Panc1 (cell line): ENCODE measurements at regions not wholly inside any gene's neighbourhood (a gene's known extent, or its start where the extent isn't known, plus 50 kb on each side); places are given as distances from the start of the nearest gene placed in this dataset.

Experiments
- ATAC-seq: fragments of 200-7000 bp; cut with Tn5 transposase; 2 replicates; pipeline ENCODE4 v1.9.1; 2020; ENCODE audit warnings: mild to moderate bottlenecking, moderate library complexity
- BruUV-seq: library from RNA; stranded (reverse); fragments of 400-500 nt; replicated peaks from 2 replicates; lab custom pipeline; 2021; lab: Mats Ljungman, UMichigan
- CTCF ChIA-PET: fragments of 300-600 bp; sonication (Branson Sonifier 250); formaldehyde crosslinking; loops from one replicate; lab custom pipeline; 2022; ENCODE audit warnings: antibody characterized with exemption; lab: Charles Lee
- POLR2A ChIA-PET: fragments of 300-600 bp; sonication (Branson Sonifier 250); formaldehyde crosslinking; loops from one replicate; lab custom pipeline; 2022; ENCODE audit warnings: antibody characterized with exemption; lab: Charles Lee
- DNase-seq: peaks from one replicate; pipeline ENCODE4 v3.0.0-alpha.2; 2010; ENCODE audit warnings: low read depth, low spot score
- H3K27ac ChIP-seq: 2 replicates; pipeline ENCODE4 v1.5.1; 2011; ENCODE audit warnings: mild to moderate bottlenecking, low read length, inconsistent platforms
- H3K27me3 ChIP-seq: fragments of 200-500 bp; sonication (Bioruptor generic); 2 replicates; pipeline ENCODE4 v1.6.0; 2014; ENCODE audit warnings: low read length, inconsistent platforms; ENCODE audit not compliant: control insufficient read depth, insufficient read depth
- H3K36me3 ChIP-seq: fragments of 200-500 bp; sonication (Bioruptor generic); 2 replicates; pipeline ENCODE4 v1.5.1; 2014; ENCODE audit warnings: inconsistent platforms, mild to moderate bottlenecking, low read length, moderate library complexity; ENCODE audit not compliant: control insufficient read depth, insufficient read depth
- H3K4me1 ChIP-seq: 2 replicates; pipeline ENCODE4 v1.5.1; 2011; ENCODE audit warnings: inconsistent platforms, mild to moderate bottlenecking, low read length, moderate library complexity; ENCODE audit not compliant: control insufficient read depth, insufficient read depth
- H3K4me3 ChIP-seq, 2 experiments: 2 replicates each; pipeline ENCODE4 v1.5.1; 2011 to 2012; ENCODE audit warnings: low read depth in 2 of 2, low read length in 2 of 2, mild to moderate bottlenecking in 2 of 2, inconsistent platforms in 1 of 2, moderate library complexity in 1 of 2
- H3K9me3 ChIP-seq: fragments of 200-500 bp; sonication (Bioruptor generic); 2 replicates; pipeline ENCODE4 v1.5.1; 2014; ENCODE audit warnings: low read depth, mild to moderate bottlenecking, inconsistent platforms, low read length, moderate library complexity; ENCODE audit not compliant: control insufficient read depth, insufficient read depth
- POLR2AphosphoS5 ChIP-seq: IDR thresholded peaks from 2 replicates; pipeline ENCODE4 v1.6.1; 2012; ENCODE audit warnings: mild to moderate bottlenecking, low read depth, low read length, moderate library complexity
- SIN3A ChIP-seq: IDR thresholded peaks from 2 replicates; pipeline ENCODE4 v1.6.1; 2012; ENCODE audit warnings: low read depth, mild to moderate bottlenecking, low read length, moderate library complexity, borderline replicate concordance; ENCODE audit not compliant: insufficient read depth
- TCF7L2 ChIP-seq: IDR thresholded peaks from 2 replicates; pipeline ENCODE4 v1.6.1; 2011; ENCODE audit warnings: mild to moderate bottlenecking, low read depth, low read length, inconsistent platforms
- in situ Hi-C: cut with HindIII; loops from 2 replicates; pipeline ENCODE4 v1.10.0; 2016; ENCODE audit warnings: low sequenced_read_pairs, low pct_unique_long_range_greater_than_20kb
- intact Hi-C: fragments of 100-400 bp; cut with micrococcal nuclease; formaldehyde crosslinking; loops from one replicate; pipeline ENCODE4 v1.10.0; 2022; ENCODE audit not compliant: unreplicated experiment
- TF ChIP-seq, protein P1 (sequence below): fragments of 450-650 bp; IDR thresholded peaks from 2 replicates; pipeline ENCODE4 v1.5.1; 2017; ENCODE audit warnings: mild to moderate bottlenecking
- TF ChIP-seq, protein P2 (sequence below), 2 experiments: IDR thresholded peaks; 2 replicates each; pipeline ENCODE4 v1.6.1; 2011 to 2012; ENCODE audit warnings: low read depth in 2 of 2, control low read depth in 1 of 2, low read length in 1 of 2, mild to moderate bottlenecking in 1 of 2, moderate library complexity in 1 of 2; ENCODE audit not compliant: insufficient read depth in 1 of 2

- DNase-seq (no peak), ATAC-seq (no peak)
- Histone ChIP-seq H3K36me3 (no peaks in the 10 kb centered on the region), H3K27me3 (no peaks in the 10 kb centered on the region), H3K27ac (no peak overlapping the region), H3K9me3 (no peaks in the 10 kb centered on the region), H3K4me3 (no peak overlapping the region), H3K4me1 (no peaks in the 10 kb centered on the region)
- ChIA-PET POLR2A (no interaction called here), CTCF (no interaction called here)
- TF ChIP-seq, protein P1, sequence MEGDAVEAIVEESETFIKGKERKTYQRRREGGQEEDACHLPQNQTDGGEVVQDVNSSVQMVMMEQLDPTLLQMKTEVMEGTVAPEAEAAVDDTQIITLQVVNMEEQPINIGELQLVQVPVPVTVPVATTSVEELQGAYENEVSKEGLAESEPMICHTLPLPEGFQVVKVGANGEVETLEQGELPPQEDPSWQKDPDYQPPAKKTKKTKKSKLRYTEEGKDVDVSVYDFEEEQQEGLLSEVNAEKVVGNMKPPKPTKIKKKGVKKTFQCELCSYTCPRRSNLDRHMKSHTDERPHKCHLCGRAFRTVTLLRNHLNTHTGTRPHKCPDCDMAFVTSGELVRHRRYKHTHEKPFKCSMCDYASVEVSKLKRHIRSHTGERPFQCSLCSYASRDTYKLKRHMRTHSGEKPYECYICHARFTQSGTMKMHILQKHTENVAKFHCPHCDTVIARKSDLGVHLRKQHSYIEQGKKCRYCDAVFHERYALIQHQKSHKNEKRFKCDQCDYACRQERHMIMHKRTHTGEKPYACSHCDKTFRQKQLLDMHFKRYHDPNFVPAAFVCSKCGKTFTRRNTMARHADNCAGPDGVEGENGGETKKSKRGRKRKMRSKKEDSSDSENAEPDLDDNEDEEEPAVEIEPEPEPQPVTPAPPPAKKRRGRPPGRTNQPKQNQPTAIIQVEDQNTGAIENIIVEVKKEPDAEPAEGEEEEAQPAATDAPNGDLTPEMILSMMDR = no peak
- no peak for TF ChIP-seq POLR2AphosphoS5
- TF ChIP-seq SIN3A = no peak
- no peak for TF ChIP-seq TCF7L2
- TF ChIP-seq, protein P2, sequence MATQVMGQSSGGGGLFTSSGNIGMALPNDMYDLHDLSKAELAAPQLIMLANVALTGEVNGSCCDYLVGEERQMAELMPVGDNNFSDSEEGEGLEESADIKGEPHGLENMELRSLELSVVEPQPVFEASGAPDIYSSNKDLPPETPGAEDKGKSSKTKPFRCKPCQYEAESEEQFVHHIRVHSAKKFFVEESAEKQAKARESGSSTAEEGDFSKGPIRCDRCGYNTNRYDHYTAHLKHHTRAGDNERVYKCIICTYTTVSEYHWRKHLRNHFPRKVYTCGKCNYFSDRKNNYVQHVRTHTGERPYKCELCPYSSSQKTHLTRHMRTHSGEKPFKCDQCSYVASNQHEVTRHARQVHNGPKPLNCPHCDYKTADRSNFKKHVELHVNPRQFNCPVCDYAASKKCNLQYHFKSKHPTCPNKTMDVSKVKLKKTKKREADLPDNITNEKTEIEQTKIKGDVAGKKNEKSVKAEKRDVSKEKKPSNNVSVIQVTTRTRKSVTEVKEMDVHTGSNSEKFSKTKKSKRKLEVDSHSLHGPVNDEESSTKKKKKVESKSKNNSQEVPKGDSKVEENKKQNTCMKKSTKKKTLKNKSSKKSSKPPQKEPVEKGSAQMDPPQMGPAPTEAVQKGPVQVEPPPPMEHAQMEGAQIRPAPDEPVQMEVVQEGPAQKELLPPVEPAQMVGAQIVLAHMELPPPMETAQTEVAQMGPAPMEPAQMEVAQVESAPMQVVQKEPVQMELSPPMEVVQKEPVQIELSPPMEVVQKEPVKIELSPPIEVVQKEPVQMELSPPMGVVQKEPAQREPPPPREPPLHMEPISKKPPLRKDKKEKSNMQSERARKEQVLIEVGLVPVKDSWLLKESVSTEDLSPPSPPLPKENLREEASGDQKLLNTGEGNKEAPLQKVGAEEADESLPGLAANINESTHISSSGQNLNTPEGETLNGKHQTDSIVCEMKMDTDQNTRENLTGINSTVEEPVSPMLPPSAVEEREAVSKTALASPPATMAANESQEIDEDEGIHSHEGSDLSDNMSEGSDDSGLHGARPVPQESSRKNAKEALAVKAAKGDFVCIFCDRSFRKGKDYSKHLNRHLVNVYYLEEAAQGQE (IDR thresholded peaks at IDR 0.05; ENCODE audit: insufficient read depth in 1 of 2, low read depth in 2 of 2, low read length in 1 of 2) = no peak
- BruUV-seq = no TSS peak
- intact Hi-C loops (no loop called here), in situ Hi-C loops (no loop called here)
Observed at GRCh38 chr5:8868283-8868682, 677.6 kb downstream of the SEMA5A start.

- no peaks in the 10 kb centered on the region for H3K27me3 ChIP-seq
- intact Hi-C loops = no loop called here
- ChIA-PET POLR2A (no interaction called here), CTCF (no interaction called here)
- DNase-seq (no peak), ATAC-seq (no peak)
- TF ChIP-seq POLR2AphosphoS5 (no peak), TCF7L2 (no peak), SIN3A (no peak)
- TF ChIP-seq, protein P2 (IDR thresholded peaks at IDR 0.05; ENCODE audit: insufficient read depth in 1 of 2, low read depth in 2 of 2, low read length in 1 of 2) = no peak
- TF ChIP-seq, protein P1 = no peak
- no peaks in the 10 kb centered on the region for H3K36me3 ChIP-seq
- no peak overlapping the region for H3K4me3 ChIP-seq
- no peak overlapping the region for H3K27ac ChIP-seq
- in situ Hi-C loops = no loop called here
- no TSS peak for BruUV-seq
- H3K4me1 ChIP-seq = no peaks in the 10 kb centered on the region
- H3K9me3 ChIP-seq = no peaks in the 10 kb centered on the region
Observed at GRCh38 chr5:8869932-8870331, 675.9 kb downstream of the SEMA5A start.
